Thoracic aorta (tissue), 2 donors: ENCODE measurements at regions not wholly inside any gene's neighbourhood (a gene's known extent, or its start where the extent isn't known, plus 50 kb on each side); places are given as distances from the start of the nearest gene placed in this dataset.

ENCODE experiments used
- ATAC-seq: fragments of 150-250 bp; one replicate; pipeline ENCODE4 v1.8.0; 2017; ENCODE audit warnings: low read depth; ENCODE audit not compliant: insufficient number of reproducible peaks, low FRiP score
- DNase-seq: peaks from one replicate; pipeline ENCODE4 v3.0.0-alpha.2; 2020; ENCODE audit warnings: low spot score
- H3K27ac ChIP-seq, 2 donors: fragments of 200-600 bp; sonication (generic); 1 replicate in 1 of 2; 2 replicates in 1 of 2; pipeline ENCODE4 v1.5.1; 2016; ENCODE audit warnings: mild to moderate bottlenecking in 2 of 2, moderate library complexity in 2 of 2
- H3K27me3 ChIP-seq: fragments of 200-600 bp; sonication (generic); replicated peaks from 2 replicates; pipeline ENCODE4 v1.6.0; 2016; ENCODE audit warnings: mild to moderate bottlenecking; ENCODE audit not compliant: insufficient read depth
- H3K36me3 ChIP-seq: fragments of 200-600 bp; sonication (generic); one replicate; pipeline ENCODE4 v1.5.1; 2016
- H3K4me1 ChIP-seq, 2 donors: fragments of 200-600 bp; sonication (generic); 1 replicate in 1 of 2; 2 replicates in 1 of 2; pipeline versions ENCODE4 v1.5.1 to v1.6.0; 2016; ENCODE audit warnings: low read depth in 2 of 2, mild to moderate bottlenecking in 1 of 2; ENCODE audit not compliant: control insufficient read depth in 1 of 2
- H3K4me3 ChIP-seq: fragments of 200-600 bp; sonication (generic); 2 replicates; pipeline ENCODE4 v1.5.1; 2016; ENCODE audit warnings: mild to moderate bottlenecking
- H3K9me3 ChIP-seq: fragments of 200-600 bp; sonication (generic); 2 replicates; pipeline ENCODE4 v1.5.1; 2016
- CTCF ChIP-seq: fragments of 200-600 bp; sonication (generic); IDR thresholded peaks from one replicate; pipeline ENCODE4 v1.5.1; 2019; ENCODE audit warnings: antibody characterized with exemption

GRCh38 chr2:153235516-153235915, 243.0 kb downstream of the RPRM start:
- no peak overlapping the region for H3K4me3 ChIP-seq
- H3K27ac ChIP-seq = no peak overlapping the region
- H3K9me3 ChIP-seq = no peaks in the 10 kb centered on the region
- ATAC-seq = no peak
- no peak for TF ChIP-seq CTCF
- H3K36me3 ChIP-seq = no peaks in the 10 kb centered on the region
- no peaks in the 10 kb centered on the region for H3K27me3 ChIP-seq
- DNase-seq = no peak
- no peaks in the 10 kb centered on the region for H3K4me1 ChIP-seq

GRCh38 chr2:153232464-153232863, 246.1 kb downstream of the RPRM start:
- Histone ChIP-seq H3K4me1 (no peaks in the 10 kb centered on the region), H3K4me3 (no peak overlapping the region), H3K27ac (no peak overlapping the region), H3K9me3 (no peaks in the 10 kb centered on the region), H3K36me3 (no peaks in the 10 kb centered on the region), H3K27me3 (no peaks in the 10 kb centered on the region)
- no peak for TF ChIP-seq CTCF
- ATAC-seq (no peak), DNase-seq (no peak)

GRCh38 chr2:153230977-153231376, 247.6 kb downstream of the RPRM start:
- Histone ChIP-seq H3K27me3 (no peaks in the 10 kb centered on the region), H3K36me3 (no peaks in the 10 kb centered on the region), H3K4me1 (no peaks in the 10 kb centered on the region), H3K27ac (no peak overlapping the region), H3K9me3 (no peaks in the 10 kb centered on the region), H3K4me3 (no peak overlapping the region)
- ATAC-seq (no peak), DNase-seq (no peak)
- TF ChIP-seq CTCF = no peak

- H3K27me3 ChIP-seq = no peaks in the 10 kb centered on the region
- peaks cover 4% of the 10 kb centered on the region for H3K9me3 ChIP-seq
- no peak overlapping the region for H3K4me3 ChIP-seq
- no peak for TF ChIP-seq CTCF
- no peaks in the 10 kb centered on the region for H3K36me3 ChIP-seq
- ATAC-seq (no peak), DNase-seq (no peak)
- H3K4me1 ChIP-seq = no peaks in the 10 kb centered on the region
- H3K27ac ChIP-seq = no peak overlapping the region
Observed at GRCh38 chr2:153228904-153229303, 249.7 kb downstream of the RPRM start.

- ATAC-seq = no peak
- H3K4me1 ChIP-seq = no peaks in the 10 kb centered on the region
- no peak for TF ChIP-seq CTCF
Observed at GRCh38 chr2:153227981-153228380, 250.6 kb downstream of the RPRM start.

More at GRCh38 chr2:153227981-153228380, 250.6 kb downstream of the RPRM start:
- H3K36me3 ChIP-seq = no peaks in the 10 kb centered on the region
- no peak overlapping the region for H3K27ac ChIP-seq
- H3K4me3 ChIP-seq = no peak overlapping the region
- no peaks in the 10 kb centered on the region for H3K27me3 ChIP-seq
- no peak for DNase-seq
- peaks cover 4% of the 10 kb centered on the region for H3K9me3 ChIP-seq
